Testis (tissue), 2 donors: ENCODE measurements at regions not wholly inside any gene's neighbourhood (a gene's known extent, or its start where the extent isn't known, plus 50 kb on each side); places are given as distances from the start of the nearest gene placed in this dataset.

Source experiments
- DNase-seq: peaks from one replicate; pipeline ENCODE4 v3.0.0-alpha.2; 2019
- H3K27ac ChIP-seq, 2 donors: fragments of 200-600 bp; sonication (generic); one replicate each; pipeline ENCODE4 v1.5.1; 2019
- H3K27me3 ChIP-seq: fragments of 200-600 bp; sonication (generic); one replicate; pipeline ENCODE4 v1.5.1; 2019
- H3K36me3 ChIP-seq: fragments of 200-600 bp; sonication (generic); one replicate; pipeline ENCODE4 v1.5.1; 2017; ENCODE audit warnings: low read depth; ENCODE audit errors: missing control alignments
- H3K4me1 ChIP-seq: fragments of 200-600 bp; sonication (generic); one replicate; pipeline ENCODE4 v1.5.1; 2019
- H3K4me3 ChIP-seq, 2 donors: fragments of 200-600 bp; sonication (generic); one replicate each; pipeline ENCODE4 v1.5.1; 2017 to 2019
- H3K9me3 ChIP-seq: fragments of 200-600 bp; sonication (generic); one replicate; pipeline ENCODE4 v1.5.1; 2017
- CTCF ChIP-seq, 3 experiments: fragments of 450-650 bp in 2 of 3; fragments of 200-600 bp in 1 of 3; sonication (generic) in 1 of 3; IDR thresholded peaks; one replicate each; pipeline ENCODE4 v1.5.1; 2016 to 2019; ENCODE audit warnings: antibody characterized with exemption in 3 of 3, mild to moderate bottlenecking in 2 of 3, moderate library complexity in 1 of 3
- POLR2A ChIP-seq: fragments of 450-650 bp; IDR thresholded peaks from one replicate; pipeline ENCODE4 v1.6.1; 2017; ENCODE audit warnings: antibody characterized with exemption, mild to moderate bottlenecking, moderate library complexity
- WGBS, 2 donors: methylation state at CpG; one replicate each; pipeline ENCODE4 v1.1.5; 2018; 5-methylcytosine and 5-hydroxymethylcytosine counted together
- intact Hi-C: fragments of 100-400 bp; cut with DNase I; formaldehyde crosslinking; loops from one replicate; pipeline ENCODE4 v1.15.1; 2023; ENCODE audit warnings: low total_unique reads

DNA sequence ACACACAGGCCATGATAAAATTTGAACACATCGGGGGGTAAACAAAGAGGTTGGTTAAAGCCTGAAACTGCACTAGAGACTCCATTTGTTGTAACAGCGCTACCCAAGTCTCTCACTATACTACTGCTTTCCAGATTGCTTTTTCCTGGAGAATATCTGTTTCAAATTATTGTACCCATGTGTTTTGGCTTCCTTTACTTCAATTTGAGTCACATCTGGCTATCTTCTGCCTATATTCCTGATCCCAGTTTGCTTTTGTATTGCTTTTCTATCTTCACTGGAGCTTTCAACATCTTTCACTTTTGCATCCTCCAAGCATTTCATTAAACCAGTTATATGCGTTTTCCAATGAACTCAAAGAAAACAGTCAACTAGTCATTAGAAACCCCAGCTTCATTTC is 404.7 kb downstream of the MLLT3 start:
- DNase-seq, result no peak
- 92% methylated on average over 3 of the region's 3 CpGs for WGBS, 2 donors
- intact Hi-C loops, result no loop called here

DNA sequence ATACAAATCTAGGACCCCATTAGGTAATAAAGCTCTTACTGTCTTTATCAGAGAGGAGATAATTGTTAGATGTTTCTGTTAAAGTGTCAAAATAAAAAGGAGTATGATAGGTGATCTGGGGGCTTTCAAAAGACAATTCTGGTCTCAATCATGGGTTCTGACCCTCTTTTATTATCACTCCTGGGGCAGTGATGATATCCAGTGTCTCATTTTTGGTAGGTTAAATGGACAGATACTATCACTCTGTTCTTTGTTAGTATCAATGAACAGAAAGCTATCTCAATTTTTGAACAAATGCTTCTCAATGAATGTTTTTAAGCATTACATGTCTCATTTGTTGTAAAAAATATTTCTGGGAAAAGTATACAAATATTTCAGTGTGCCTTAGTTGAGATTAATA is 405.9 kb downstream of the MLLT3 start:
- no peak overlapping the region for H3K27ac ChIP-seq
- H3K4me1 ChIP-seq, result no peaks in the 10 kb centered on the region
- no peak overlapping the region for H3K4me3 ChIP-seq
- H3K27me3 ChIP-seq, result no peaks in the 10 kb centered on the region
- intact Hi-C loops, result no loop called here
- no peaks in the 10 kb centered on the region for H3K9me3 ChIP-seq
- TF ChIP-seq POLR2A, result no peak
- no peak for TF ChIP-seq CTCF (IDR thresholded peaks at IDR 0.05)
- DNase-seq, result no peak
- no peaks in the 10 kb centered on the region for H3K36me3 ChIP-seq

More for the DNA sequence above, 404.7 kb downstream of the MLLT3 start:
- TF ChIP-seq CTCF (IDR thresholded peaks at IDR 0.05), result no peak
- TF ChIP-seq POLR2A, result no peak
- no peaks in the 10 kb centered on the region for H3K27me3 ChIP-seq
- no peak overlapping the region for H3K4me3 ChIP-seq
- no peak overlapping the region for H3K27ac ChIP-seq
- no peaks in the 10 kb centered on the region for H3K9me3 ChIP-seq
- no peaks in the 10 kb centered on the region for H3K36me3 ChIP-seq
- no peaks in the 10 kb centered on the region for H3K4me1 ChIP-seq

DNA sequence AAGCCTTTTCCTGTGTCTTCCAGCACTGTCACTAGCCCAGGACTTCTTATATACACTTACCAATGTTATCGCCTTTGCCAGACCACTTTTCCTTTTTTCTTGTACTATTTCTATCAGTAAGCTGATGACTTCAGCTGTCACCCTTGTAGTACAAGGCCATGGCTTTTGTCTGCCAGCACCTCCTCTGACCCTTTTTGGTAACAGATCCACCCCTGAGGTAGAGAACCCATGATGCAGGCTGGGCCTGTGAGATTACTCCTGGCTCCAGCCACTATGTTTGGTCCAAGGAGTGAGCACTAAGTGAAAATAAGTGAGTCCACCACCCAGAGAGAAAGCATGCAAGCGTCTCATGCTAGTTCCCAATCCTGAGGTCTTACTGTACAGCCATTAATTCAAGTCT is 406.7 kb downstream of the MLLT3 start:
- H3K27me3 ChIP-seq, result no peaks in the 10 kb centered on the region
- DNase-seq, result no peak
- intact Hi-C loops, result no loop called here
- no peak overlapping the region for H3K27ac ChIP-seq
- TF ChIP-seq POLR2A, result no peak
- no peak for TF ChIP-seq CTCF (IDR thresholded peaks at IDR 0.05)
- H3K36me3 ChIP-seq, result no peaks in the 10 kb centered on the region
- no peaks in the 10 kb centered on the region for H3K9me3 ChIP-seq
- no peak overlapping the region for H3K4me3 ChIP-seq
- 86 to 93% methylated on average over 2 of the region's 2 CpGs for WGBS, 2 donors
- no peaks in the 10 kb centered on the region for H3K4me1 ChIP-seq

GRCh38 chr9:20212806-20213205 is 409.5 kb downstream of the MLLT3 start:
- no peak overlapping the region for H3K4me3 ChIP-seq
- DNase-seq, result no peak
- H3K27me3 ChIP-seq, result no peaks in the 10 kb centered on the region
- H3K4me1 ChIP-seq, result no peaks in the 10 kb centered on the region
- no peaks in the 10 kb centered on the region for H3K36me3 ChIP-seq
- no peak overlapping the region for H3K27ac ChIP-seq
- H3K9me3 ChIP-seq, result no peaks in the 10 kb centered on the region
- intact Hi-C loops, result no loop called here
- 50 to 53% methylated on average over 3 of the region's 3 CpGs for WGBS, 2 donors
- TF ChIP-seq CTCF (IDR thresholded peaks at IDR 0.05) (no peak), POLR2A (no peak)

DNA sequence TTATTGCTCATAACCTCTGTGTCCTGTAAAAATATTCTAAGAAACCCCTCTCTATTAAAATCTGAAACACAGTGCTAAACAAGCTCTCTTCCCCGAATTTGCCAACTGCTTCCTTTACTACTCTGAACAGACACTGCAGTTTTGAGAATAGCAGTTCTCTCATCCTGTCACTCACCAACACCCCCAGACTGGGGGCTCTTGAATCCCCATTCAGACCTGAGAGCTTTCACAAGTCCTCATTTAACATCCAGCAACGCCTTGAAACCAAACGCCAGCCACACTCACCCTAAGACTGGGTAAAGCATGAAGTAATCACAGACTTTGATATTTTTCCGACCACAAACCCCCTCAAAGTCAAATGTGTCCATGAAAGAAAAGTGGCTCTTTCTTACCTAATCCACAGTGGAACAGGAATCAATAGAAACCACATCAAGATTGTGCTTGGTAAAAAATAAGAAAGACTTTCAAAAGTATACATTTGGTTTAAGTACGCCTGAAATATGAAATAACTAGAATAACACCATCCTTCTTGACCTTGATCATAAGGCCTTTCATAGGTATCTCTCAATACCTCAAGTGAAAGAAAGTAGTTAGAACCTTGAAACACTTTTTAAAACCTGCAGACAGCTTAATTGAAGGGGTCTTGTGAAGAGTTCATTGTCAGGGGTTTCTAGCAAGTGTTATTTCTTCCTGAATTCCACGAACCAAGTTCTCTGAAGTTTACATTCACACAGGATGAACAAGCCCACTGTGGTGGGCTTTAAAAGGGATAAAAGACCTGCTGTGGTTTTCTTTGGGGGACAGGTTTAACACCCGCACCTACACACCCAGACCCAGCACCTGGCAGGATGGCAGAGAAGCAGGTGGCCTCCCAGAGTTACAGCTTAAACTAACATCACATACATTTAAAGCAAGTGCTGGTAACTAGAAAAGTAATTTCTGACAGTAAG is 412.6 kb downstream of the MLLT3 start:
- H3K27ac ChIP-seq, result no peak overlapping the region
- H3K4me1 ChIP-seq, result no peaks in the 10 kb centered on the region
- no peaks in the 10 kb centered on the region for H3K9me3 ChIP-seq
- DNase-seq, result no peak
- intact Hi-C loops, result no loop called here
- no peaks in the 10 kb centered on the region for H3K27me3 ChIP-seq
- H3K4me3 ChIP-seq, result no peak overlapping the region
- 59 to 70% methylated on average over 7 of the region's 7 CpGs for whole genome bisulfite sequencing, 2 donors
- no peaks in the 10 kb centered on the region for H3K36me3 ChIP-seq
- TF ChIP-seq POLR2A (no peak), CTCF (IDR thresholded peaks at IDR 0.05) (no peak)
